Stimulated activated CD4-positive, alpha-beta T cell treated with anti-CD3 and anti-CD28 coated beads, Interleukin-1b, Interleukin-23, amount 100 ng/mL, for 48 hours (primary cell): ENCODE measurements at regions not wholly inside any gene's neighbourhood (a gene's known extent, or its start where the extent isn't known, plus 50 kb on each side); places are given as distances from the start of the nearest gene placed in this dataset.

Source experiments
- DNase-seq: peaks from one replicate; pipeline ENCODE4 v3.0.0-alpha.2; 2020

GRCh38 chr3:124413989-124414598, 316.2 kb upstream of the UMPS start:
- no peak for DNase-seq

- no peak for DNase-seq
Measured at GRCh38 chr3:124415446-124415960, 314.7 kb upstream of the UMPS start.

GRCh38 chr3:124419303-124419702, 310.9 kb upstream of the UMPS start:
- no peak for DNase-seq

GRCh38 chr3:124420392-124420791, 309.9 kb upstream of the UMPS start:
- DNase-seq: no peak

GRCh38 chr3:124422805-124423204, 307.4 kb upstream of the UMPS start:
- no peak for DNase-seq

- no peak for DNase-seq
Measured at GRCh38 chr3:124424396-124424795, 305.9 kb upstream of the UMPS start.

- DNase-seq: no peak
Measured at GRCh38 chr3:124425972-124426371, 304.3 kb upstream of the UMPS start.

- no peak for DNase-seq
Measured at GRCh38 chr3:124428372-124429128, 301.7 kb upstream of the UMPS start.

- no peak for DNase-seq
Measured at GRCh38 chr3:124429129-124429815, 301.0 kb upstream of the UMPS start.

- no peak for DNase-seq
Measured at GRCh38 chr3:124431331-124431994, 298.8 kb upstream of the UMPS start.

- no peak for DNase-seq
Measured at GRCh38 chr3:124434176-124434575, 296.1 kb upstream of the UMPS start.

GRCh38 chr3:124435467-124435866, 294.8 kb upstream of the UMPS start:
- DNase-seq: no peak

- DNase-seq: no peak
Measured at GRCh38 chr3:124438813-124439212, 291.4 kb upstream of the UMPS start.

GRCh38 chr3:124439603-124440002, 290.6 kb upstream of the UMPS start:
- DNase-seq: no peak

GRCh38 chr3:124441766-124442165, 288.5 kb upstream of the UMPS start:
- DNase-seq: no peak

- no peak for DNase-seq
Measured at GRCh38 chr3:124442463-124442862, 287.8 kb upstream of the UMPS start.

GRCh38 chr3:124443446-124443845, 286.8 kb upstream of the UMPS start:
- no peak for DNase-seq

GRCh38 chr3:124444075-124444474, 286.2 kb upstream of the UMPS start:
- DNase-seq: no peak

GRCh38 chr3:124444896-124445295, 285.4 kb upstream of the UMPS start:
- DNase-seq: no peak

- DNase-seq: no peak
Measured at GRCh38 chr3:124447845-124448244, 282.4 kb upstream of the UMPS start.

GRCh38 chr3:124448954-124449353, 281.3 kb upstream of the UMPS start:
- DNase-seq: no peak

GRCh38 chr3:124450366-124450765, 279.9 kb upstream of the UMPS start:
- no peak for DNase-seq

- DNase-seq: no peak
Measured at GRCh38 chr3:124451630-124452317, 278.5 kb upstream of the UMPS start.
